K562 (cell line): ENCODE measurements at regions not wholly inside any gene's neighbourhood (a gene's known extent, or its start where the extent isn't known, plus 50 kb on each side); places are given as distances from the start of the nearest gene placed in this dataset.
A peak's percentile ranks its signal among the peaks of the same experiment; 100 is the strongest.

Experiments
- ATAC-seq: fragments of 200-7000 bp; cut with Tn5 transposase; 3 replicates; pipeline ENCODE4 v1.9.1; 2020; ENCODE audit warnings: moderate library complexity
- BruUV-seq: library from RNA; stranded (reverse); fragments of 400-500 nt; replicated peaks from 2 replicates; lab custom pipeline; 2021; lab: Mats Ljungman, UMichigan
- CTCF ChIA-PET: fragments of 300-600 bp; formaldehyde crosslinking; extraction: SDS; loops from one replicate; lab custom pipeline; 2021; ENCODE audit warnings: low intra/inter-chr PET ratio; lab: Yijun Ruan, JAX
- POLR2A ChIA-PET: fragments of 300-600, 350-650 bp; sonication (Branson Sonifier 250); formaldehyde crosslinking; extraction: SDS; loops from one replicate; lab custom pipeline; 2021; ENCODE audit warnings: antibody characterized with exemption, inconsistent platforms; lab: Yijun Ruan, JAX
- DNase-seq, 4 experiments: peaks; one replicate each; pipeline versions ENCODE4 v3.0.0 to v3.0.0-alpha.2; 2011 to 2018; ENCODE audit warnings: low spot score in 3 of 4, mixed read lengths in 3 of 4; ENCODE audit errors: extremely low read depth in 1 of 4
- FAIRE-seq: peaks from 2 replicates; lab custom pipeline; 2011; peaks lifted over from hg19 to GRCh38; lab: Jason Lieb, UNC
- H2AFZ ChIP-seq: 2 replicates; pipeline ENCODE4 v1.6.0; 2011; ENCODE audit warnings: low read depth, low read length, control low read depth, inconsistent platforms
- H3K27ac ChIP-seq: fragments of 200-600 bp; 3 replicates; pipeline ENCODE4 v1.8.0; 2011; ENCODE audit warnings: low read depth, mild to moderate bottlenecking, control low read depth, inconsistent platforms, low read length, moderate library complexity, mixed read lengths; ENCODE audit errors: extremely low read depth
- H3K27me3 ChIP-seq, 2 experiments: fragments of 300-600 bp in 1 of 2; 2 replicates in 1 of 2; 3 replicates in 1 of 2; pipeline versions ENCODE4 v1.6.0 to v1.8.0; 2011; ENCODE audit warnings: inconsistent platforms in 2 of 2, low read length in 2 of 2, mild to moderate bottlenecking in 1 of 2, mixed read lengths in 1 of 2, moderate library complexity in 1 of 2; ENCODE audit not compliant: control insufficient read depth in 2 of 2, insufficient read depth in 2 of 2
- H3K36me3 ChIP-seq: fragments of 300-600 bp; 3 replicates; pipeline ENCODE4 v1.8.0; 2011; ENCODE audit warnings: mild to moderate bottlenecking, low read length, inconsistent platforms; ENCODE audit not compliant: control insufficient read depth, insufficient read depth
- H3K4me1 ChIP-seq, 2 experiments: fragments of 200-600 bp in 1 of 2; replicated peaks in 1 of 2; 2 replicates in 1 of 2; 3 replicates in 1 of 2; pipeline versions ENCODE4 v1.5.1 to v1.8.0; 2011; ENCODE audit warnings: inconsistent platforms in 2 of 2, low read length in 2 of 2, mild to moderate bottlenecking in 1 of 2, mixed read lengths in 1 of 2, moderate library complexity in 1 of 2; ENCODE audit not compliant: control insufficient read depth in 2 of 2, insufficient read depth in 2 of 2
- H3K4me2 ChIP-seq: 2 replicates; pipeline ENCODE4 v1.6.1; 2011; ENCODE audit warnings: low read length, control low read depth, inconsistent platforms, mixed read lengths; ENCODE audit not compliant: insufficient read depth
- H3K4me3 ChIP-seq: fragments of 200-600 bp; sonication (generic), shearing (Covaris generic); 2 replicates; pipeline ENCODE4 v1.5.1; 2016; ENCODE audit warnings: control low read depth, inconsistent platforms
- H3K79me2 ChIP-seq: fragments of 200-600 bp; 3 replicates; pipeline ENCODE4 v1.8.0; 2011; ENCODE audit warnings: low read length, inconsistent platforms; ENCODE audit not compliant: control insufficient read depth, insufficient read depth
- H3K9ac ChIP-seq, 2 experiments: 2 replicates each; pipeline versions ENCODE4 v1.6.0 to v1.6.1; 2011; ENCODE audit warnings: low read depth in 2 of 2, low read length in 2 of 2, control low read depth in 1 of 2, inconsistent platforms in 1 of 2, mild to moderate bottlenecking in 1 of 2, mixed read lengths in 1 of 2; ENCODE audit not compliant: insufficient read depth in 1 of 2
- H3K9me1 ChIP-seq: one replicate; pipeline ENCODE4 v1.6.0; 2011; ENCODE audit warnings: inconsistent platforms, mild to moderate bottlenecking, low read length, moderate library complexity; ENCODE audit not compliant: control insufficient read depth, insufficient read depth
- H3K9me3 ChIP-seq: replicated peaks from 2 replicates; pipeline ENCODE4 v1.5.1; 2011; ENCODE audit warnings: low read depth, low read length, inconsistent platforms; ENCODE audit not compliant: control insufficient read depth, insufficient read depth
- H4K20me1 ChIP-seq: replicated peaks from 2 replicates; pipeline ENCODE4 v1.6.1; 2011; ENCODE audit warnings: low read length, inconsistent platforms, mixed read lengths; ENCODE audit not compliant: control insufficient read depth, insufficient read depth
- BDP1 ChIP-seq: IDR thresholded peaks from 3 replicates; pipeline ENCODE4 v1.6.1; 2011; ENCODE audit not compliant: insufficient read length, insufficient read depth
- CBFA2T3 ChIP-seq: fragments of 450-650 bp; IDR thresholded peaks from 2 replicates; pipeline ENCODE4 v1.6.1; 2017
- CSDE1 ChIP-seq, 2 experiments: fragments of 450-650 bp; IDR thresholded peaks; 2 replicates each; pipeline ENCODE4 v1.6.1; 2016; ENCODE audit warnings: mild to moderate bottlenecking in 1 of 2
- ETS2 ChIP-seq: IDR thresholded peaks from 2 replicates; pipeline ENCODE4 v1.6.1; 2016; ENCODE audit warnings: borderline replicate concordance, missing genetic modification characterization, mild to moderate bottlenecking, moderate library complexity, missing compliant biosample characterization; ENCODE audit not compliant: poor library complexity, severe bottlenecking
- MYNN ChIP-seq, 2 experiments: sonication (generic); formaldehyde crosslinking in 1 of 2; IDR thresholded peaks; 2 replicates each; pipeline versions ENCODE4 v1.5.0 to v1.6.1; 2016 to 2020; ENCODE audit warnings: antibody characterized with exemption in 1 of 2, missing genetic modification reagents in 1 of 2
- NCOA4 ChIP-seq: fragments of 450-650 bp; IDR thresholded peaks from 2 replicates; pipeline ENCODE4 v1.6.1; 2018; ENCODE audit warnings: mild to moderate bottlenecking; ENCODE audit not compliant: partially characterized antibody
- TOE1 ChIP-seq, 2 experiments: fragments of 450-650 bp in 1 of 2; sonication (generic) in 1 of 2; formaldehyde crosslinking in 1 of 2; IDR thresholded peaks; 2 replicates each; pipeline versions ENCODE4 v1.7.1 to v1.8.0; 2016 to 2022; ENCODE audit warnings: borderline replicate concordance in 2 of 2, mild to moderate bottlenecking in 2 of 2, antibody characterized with exemption in 1 of 2, inconsistent platforms in 1 of 2, low read depth in 1 of 2, missing genetic modification reagents in 1 of 2, moderate library complexity in 1 of 2
- XRCC3 ChIP-seq: fragments of 450-650 bp; IDR thresholded peaks from 2 replicates; pipeline ENCODE4 v1.6.1; 2017; ENCODE audit warnings: mild to moderate bottlenecking, moderate library complexity
- ZNF263 ChIP-seq: sonication (generic); formaldehyde crosslinking; IDR thresholded peaks from 2 replicates; pipeline ENCODE4 v1.8.0; 2022; ENCODE audit warnings: mild to moderate bottlenecking, missing genetic modification reagents, borderline replicate concordance
- ZNF324 ChIP-seq: fragments of 250-450 bp; sonication (Bioruptor Pico); IDR thresholded peaks from 2 replicates; pipeline ENCODE4 v1.4.0; 2020; ENCODE audit warnings: mild to moderate bottlenecking
- WGBS: fragments of 100-300 bp; shearing (Covaris generic); methylation state at CpG from one replicate; pipeline ENCODE4 v1.1.6; 2016; ENCODE audit warnings: low coverage, mixed read lengths; ENCODE audit not compliant: insufficient coverage; ENCODE audit errors: missing lambda C conversion rate; 5-methylcytosine and 5-hydroxymethylcytosine counted together
- in situ Hi-C: fragments of 300-500 bp; cut with MboI; formaldehyde crosslinking; loops from 4 replicates; pipeline ENCODE4 v1.15.0; 2018; ENCODE audit warnings: inconsistent platforms, mixed read lengths
- intact Hi-C: fragments of 100-400 bp; cut with micrococcal nuclease; formaldehyde crosslinking; loops from 2 replicates; pipeline ENCODE4 v1.14.2; 2022

DNA sequence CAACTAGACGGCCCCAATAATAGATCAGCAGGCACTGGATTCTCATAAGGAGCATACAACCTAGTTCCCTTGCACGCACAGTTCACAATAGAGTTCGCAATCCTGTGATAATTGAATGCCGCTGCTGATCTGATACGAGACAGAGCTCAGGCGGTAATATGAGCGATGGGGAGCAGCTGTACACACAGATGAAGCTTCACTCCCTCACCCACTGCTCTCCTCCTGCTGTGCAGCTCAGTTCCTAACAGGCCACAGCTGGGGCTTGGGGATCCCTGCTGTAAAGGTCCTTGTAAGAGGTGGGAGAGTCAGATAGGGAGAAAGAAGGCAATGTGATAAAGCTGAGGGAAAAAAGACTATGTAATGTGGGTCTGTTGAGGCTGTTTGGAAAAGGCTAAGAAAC, 577.5 kb downstream of the RBFOX1 start:
- in situ Hi-C loops, result no loop called here
- 50% methylated on average over 7 of the region's 7 CpGs for WGBS

DNA sequence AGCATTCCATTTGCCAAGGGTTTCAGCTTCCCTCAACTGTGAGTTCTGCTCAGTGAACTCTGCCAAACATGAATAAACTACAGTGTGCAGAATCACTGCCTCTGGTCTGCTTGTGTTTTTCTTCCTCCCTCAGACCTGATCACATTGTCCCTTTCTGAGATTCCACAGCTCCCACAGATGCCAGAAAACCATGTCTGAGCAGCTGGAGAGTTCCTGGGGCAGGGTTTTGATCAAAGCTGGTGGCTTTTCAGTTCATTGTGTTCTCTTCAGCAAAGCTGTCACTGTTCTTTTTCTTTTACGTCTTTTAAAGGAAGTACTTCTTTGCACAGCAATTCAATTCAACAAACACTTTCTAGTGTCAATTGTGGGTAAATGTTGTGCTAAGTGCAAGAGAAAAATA, 555.8 kb downstream of the RBFOX1 start:
- TF ChIP-seq ETS2 (tag), result no peak
- no peak for TF ChIP-seq ZNF263 (CRISPR knock-in tag)
- TF ChIP-seq CSDE1 (IDR thresholded peaks at IDR 0.05), result no peak
- no peak for TF ChIP-seq BDP1
- Histone ChIP-seq H3K4me2 (no peak overlapping the region), H3K9me3 (no peaks in the 10 kb centered on the region), H3K9me1 (no peaks in the 10 kb centered on the region), H4K20me1 (no peaks in the 10 kb centered on the region), H3K79me2 (no peaks in the 10 kb centered on the region), H3K9ac (no peak overlapping the region), H3K27ac (no peak overlapping the region), H3K4me3 (no peak overlapping the region), H3K36me3 (peaks cover 40% of the 10 kb centered on the region; the same call in 2 of the 3 replicates), H3K27me3 (no peaks in the 10 kb centered on the region), H3K4me1 (no peaks in the 10 kb centered on the region), H2AFZ (no peak overlapping the region)
- no TSS peak for BruUV-seq
- POLR2A ChIA-PET, result interaction anchor here (0.7 kb wide), 1 partner anchor 431 kb away, joined by 3 read pairs; no protein-coding TSS in a partner anchor
- FAIRE-seq (no peak), ATAC-seq (no peak), DNase-seq (no peak)
- intact Hi-C loops (no loop called here), in situ Hi-C loops (no loop called here)
- CTCF ChIA-PET, result no interaction called here
- 100% methylated on average over 1 of the region's 1 CpG for WGBS

More for the DNA sequence above, 577.5 kb downstream of the RBFOX1 start:
- DNase-seq (peak in 1 of 4 experiments; percentile 4), FAIRE-seq (no peak), ATAC-seq (no peak)
- no peaks in the 10 kb centered on the region for H3K9me3 ChIP-seq
- H3K27me3 ChIP-seq, result no peaks in the 10 kb centered on the region
- H3K4me1 ChIP-seq, result no peaks in the 10 kb centered on the region
- H3K9me1 ChIP-seq, result no peaks in the 10 kb centered on the region
- no peak overlapping the region for H2AFZ ChIP-seq
- CTCF ChIA-PET, result no interaction called here
- no peak overlapping the region for H3K9ac ChIP-seq
- H3K4me3 ChIP-seq, result no peak overlapping the region
- H4K20me1 ChIP-seq, result no peaks in the 10 kb centered on the region; the same call in 1 of the 2 replicates
- no TSS peak for BruUV-seq
- peaks cover 10% of the 10 kb centered on the region; the same call in 2 of the 3 replicates for H3K36me3 ChIP-seq
- no peak overlapping the region for H3K4me2 ChIP-seq
- TF ChIP-seq CBFA2T3, result 0 out of 2 replicates have a peak, but pooled peaks have one; percentile 25
- TF ChIP-seq TOE1 (IDR thresholded peaks at IDR 0.05; ENCODE audit: borderline replicate concordance), result no peak
- TF ChIP-seq TOE1 (CRISPR knock-in tag; IDR thresholded peaks at IDR 0.05; ENCODE audit: borderline replicate concordance, low read depth), result no peak
- no peak for TF ChIP-seq ZNF324 (CRISPR knock-in tag)
- no peak for TF ChIP-seq MYNN (IDR thresholded peaks at IDR 0.05)
- no peak for TF ChIP-seq MYNN (CRISPR knock-in tag; IDR thresholded peaks at IDR 0.05)
- no peak for TF ChIP-seq NCOA4
- TF ChIP-seq XRCC3, result no peak
- H3K27ac ChIP-seq, result no peak overlapping the region
- H3K79me2 ChIP-seq, result no peaks in the 10 kb centered on the region
- intact Hi-C loops, result no loop called here
- POLR2A ChIA-PET, result interaction anchor here (0.7 kb wide), 1 partner anchor 304 kb away, joined by 3 read pairs; no protein-coding TSS in a partner anchor
